Right renal pelvis (tissue), 4 donors: ENCODE measurements at regions not wholly inside any gene's neighbourhood (a gene's known extent, or its start where the extent isn't known, plus 50 kb on each side); places are given as distances from the start of the nearest gene placed in this dataset.
A peak's percentile ranks its signal among the peaks of the same experiment; 100 is the strongest.

Source experiments
- DNase-seq, 4 donors: peaks; one replicate each; pipeline ENCODE4 v3.0.0-alpha.2; 2013; ENCODE audit warnings: low read depth in 4 of 4, low spot score in 3 of 4, missing footprints in 1 of 4

GRCh38 chr2:5751873-5752482 is 59.8 kb downstream of the SOX11 start:
- DNase-seq, result no peak

- peak in 3 of 4 donors; percentile 44 to 58 (median 56) for DNase-seq
These were observed 64.1 kb downstream of the SOX11 start for GRCh38 chr2:5756272-5756671.

GRCh38 chr2:5758346-5758745 is 66.2 kb downstream of the SOX11 start:
- no peak for DNase-seq

DNA sequence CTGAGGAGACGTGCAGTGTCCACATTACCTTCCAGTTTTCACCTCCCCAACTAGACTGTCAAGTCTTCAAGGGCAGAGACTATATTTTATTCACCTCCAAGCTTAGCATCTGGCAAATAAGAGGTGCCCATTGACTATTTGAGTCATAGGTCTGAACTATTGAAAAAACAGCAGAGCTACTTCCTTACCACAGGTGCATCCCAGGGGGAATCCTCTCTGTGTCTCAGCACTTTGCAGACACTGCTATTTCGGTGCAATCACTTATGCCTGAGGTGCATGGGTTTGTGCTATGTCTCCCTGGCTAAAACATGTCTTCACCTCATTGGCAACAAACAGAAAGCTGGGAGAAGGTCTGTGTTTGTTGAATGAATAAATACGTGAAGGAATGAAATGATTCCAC is 67.8 kb downstream of the SOX11 start:
- no peak for DNase-seq

DNA sequence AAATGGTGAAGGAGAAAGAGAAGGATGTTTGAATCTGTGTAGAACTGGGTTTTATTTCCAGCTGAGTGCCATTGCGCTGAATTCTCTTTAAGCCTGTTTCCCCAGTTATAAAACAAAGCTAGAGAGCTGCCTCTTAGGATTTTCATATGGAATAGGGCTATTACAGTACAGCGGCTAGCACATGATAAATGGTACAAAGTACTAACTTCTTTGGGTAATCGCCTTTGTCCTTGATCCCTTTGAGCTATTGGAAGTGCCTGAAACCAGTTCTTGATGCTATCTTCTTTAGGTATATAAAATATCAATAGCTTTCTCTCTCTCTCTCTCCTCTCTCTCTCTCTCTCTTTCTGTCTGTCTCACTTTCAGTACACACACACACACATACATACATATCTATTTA is 71.3 kb downstream of the SOX11 start:
- no peak for DNase-seq

GRCh38 chr2:5764041-5764440 is 71.9 kb downstream of the SOX11 start:
- DNase-seq, result no peak

DNA sequence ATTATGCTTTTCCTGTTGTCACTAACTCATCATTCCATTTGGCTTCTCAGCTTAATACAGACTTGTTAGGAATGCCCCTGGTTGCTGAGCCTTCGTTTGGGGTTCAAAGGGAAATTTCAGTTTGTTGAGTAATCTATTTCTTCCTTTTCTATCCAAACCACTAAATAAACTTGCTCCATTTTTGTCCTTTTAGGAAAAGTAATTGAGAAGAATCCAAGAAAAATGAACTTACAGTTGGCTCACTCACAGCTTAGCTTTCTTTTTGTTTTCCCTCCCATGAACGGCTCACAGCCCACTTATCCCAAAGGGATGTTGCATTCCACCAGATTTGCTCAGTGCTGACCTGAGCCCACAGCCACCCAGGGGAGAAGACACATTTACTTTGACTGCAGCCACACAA is 73.9 kb downstream of the SOX11 start:
- DNase-seq, result no peak

DNA sequence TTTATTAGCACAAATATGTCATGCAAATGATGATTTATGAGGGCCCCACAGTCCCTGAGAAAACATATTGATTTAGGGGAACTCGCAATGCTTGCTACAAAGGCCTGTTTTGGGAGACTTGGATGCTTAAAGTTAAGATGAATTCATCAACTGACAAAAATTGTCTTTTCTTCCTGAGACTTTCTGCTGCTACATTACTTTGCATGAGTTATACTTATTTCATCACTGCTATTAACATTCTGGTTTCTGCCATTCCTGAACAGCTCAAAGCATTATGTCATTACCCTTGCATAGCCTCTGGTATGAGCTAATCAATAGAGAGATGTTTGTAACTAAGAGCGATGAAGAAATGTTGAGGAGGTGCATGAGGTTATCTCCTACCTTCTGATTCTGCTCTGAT is 74.4 kb downstream of the SOX11 start:
- no peak for DNase-seq

- DNase-seq, result peak; percentile 23 to 64 (median 46)
These were observed 84.9 kb downstream of the SOX11 start for GRCh38 chr2:5777131-5777535.

DNA sequence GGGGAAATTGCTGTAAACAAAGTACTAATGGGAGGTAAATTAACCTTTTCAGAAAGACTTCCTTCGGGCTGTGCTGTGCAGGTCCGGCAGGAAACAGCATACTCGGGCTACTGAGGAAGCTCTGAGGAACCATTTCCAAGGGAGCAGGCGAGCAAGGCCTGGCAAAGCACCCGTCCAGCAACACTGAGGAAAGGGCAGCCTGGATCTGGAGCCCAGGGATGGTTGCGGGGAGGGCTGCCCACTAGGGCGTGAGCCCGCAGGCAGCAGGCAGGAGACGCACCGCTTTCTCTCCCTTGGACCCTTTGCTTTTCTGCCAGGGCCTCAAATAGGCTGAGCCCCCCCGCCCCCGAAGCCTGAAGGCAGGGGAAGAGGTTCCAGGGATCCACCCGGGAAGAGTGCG is 89.5 kb downstream of the SOX11 start:
- DNase-seq, result no peak

GRCh38 chr2:5782103-5782502 is 89.9 kb downstream of the SOX11 start:
- DNase-seq, result no peak

DNA sequence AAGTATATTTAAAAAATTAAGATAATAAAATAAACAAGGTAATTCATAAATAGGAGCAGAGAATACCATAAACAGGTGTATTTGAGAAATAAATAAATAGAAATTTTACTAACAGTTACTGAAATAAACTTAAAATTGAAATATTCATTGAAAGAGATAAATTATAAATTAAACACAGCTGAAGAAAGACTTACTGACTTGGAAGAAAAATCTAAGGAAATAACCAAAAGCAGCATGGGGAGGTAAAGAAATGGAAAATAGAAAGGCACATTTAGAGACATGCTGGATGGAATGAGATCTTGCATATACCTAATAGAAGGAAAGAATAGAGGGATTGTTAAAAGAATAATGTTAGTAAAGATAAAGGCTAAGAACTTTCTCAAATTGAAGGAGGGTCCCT is 96.3 kb downstream of the SOX11 start:
- no peak for DNase-seq

GRCh38 chr2:5791371-5791770 is 99.2 kb downstream of the SOX11 start:
- DNase-seq, result no peak

DNA sequence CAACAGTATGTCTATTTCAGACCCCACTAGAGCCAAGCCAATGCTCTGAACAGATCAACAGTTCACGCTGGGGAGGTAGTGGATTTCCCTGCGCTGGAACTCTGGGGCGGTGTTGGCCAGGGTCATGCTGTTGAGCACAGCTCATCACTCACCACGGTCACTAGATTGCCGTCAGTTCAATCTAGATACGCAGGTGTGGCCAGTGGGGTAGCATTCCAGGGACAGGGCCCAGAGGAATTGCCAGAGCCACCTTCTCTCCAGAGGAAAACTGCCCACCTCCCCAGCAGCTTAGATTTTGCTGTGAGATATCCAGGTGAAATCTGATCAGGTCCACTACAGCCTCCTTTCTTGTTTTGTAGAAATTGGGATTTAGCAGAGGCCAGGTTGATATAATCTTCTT is 101.8 kb downstream of the SOX11 start:
- DNase-seq, result no peak

DNA sequence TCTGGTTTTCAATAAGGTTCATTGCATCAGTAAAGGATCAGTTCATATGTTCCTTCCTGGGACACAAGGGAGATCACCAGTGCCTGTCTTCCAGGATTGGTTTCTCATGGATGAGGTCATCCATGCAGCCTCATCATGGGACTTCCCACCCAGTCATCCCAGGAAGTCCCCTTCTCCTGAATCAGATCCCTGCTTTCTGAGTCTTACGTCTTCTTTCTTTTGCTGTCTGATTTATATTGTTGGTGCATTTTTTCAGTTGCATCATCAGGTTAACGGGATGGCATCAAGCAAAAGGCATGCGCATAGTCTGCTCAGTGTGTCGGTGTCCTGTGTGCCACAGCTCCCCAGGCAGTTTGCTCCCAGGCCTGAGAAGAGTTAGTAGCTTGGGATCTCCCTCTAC is 105.9 kb downstream of the SOX11 start:
- no peak for DNase-seq

DNA sequence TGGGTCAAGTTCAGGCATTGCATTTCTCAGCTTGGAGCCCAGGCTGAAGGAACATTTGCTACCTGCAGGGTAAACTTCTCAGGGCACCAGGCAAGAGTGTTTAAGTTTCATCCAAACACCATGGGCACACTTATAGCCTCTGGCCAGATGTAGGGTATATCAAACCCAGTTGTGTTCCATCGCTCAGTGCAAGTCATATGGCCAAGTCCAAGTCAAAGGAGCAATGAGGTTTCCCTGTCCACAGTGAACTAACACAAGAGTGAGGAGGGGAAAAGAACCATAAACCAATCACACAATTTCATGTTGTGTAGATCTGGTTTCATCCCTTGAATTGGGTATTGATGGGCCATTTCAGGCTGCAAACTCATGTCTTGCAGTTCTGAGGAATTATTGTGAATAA is 107.2 kb downstream of the SOX11 start:
- DNase-seq, result no peak

DNA sequence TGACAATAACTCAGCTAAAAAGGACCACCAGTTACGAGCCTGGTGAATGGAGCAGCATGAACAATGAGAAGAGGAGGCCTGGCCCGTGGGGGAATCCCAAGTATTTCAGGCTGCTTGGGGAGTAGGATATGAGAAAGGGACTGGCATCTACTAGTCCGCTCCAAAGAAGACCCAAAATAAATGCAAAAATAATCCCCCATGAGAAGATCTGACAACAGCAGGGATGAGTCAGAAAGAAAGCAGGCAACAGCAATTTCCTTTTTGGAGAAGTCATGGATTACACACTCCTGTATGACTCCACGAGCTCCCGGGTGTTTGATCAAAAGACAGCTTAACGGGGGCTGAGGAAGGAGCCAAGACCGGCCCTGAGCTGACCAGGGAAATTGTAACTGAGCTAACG is 111.4 kb downstream of the SOX11 start:
- DNase-seq, result no peak

DNA sequence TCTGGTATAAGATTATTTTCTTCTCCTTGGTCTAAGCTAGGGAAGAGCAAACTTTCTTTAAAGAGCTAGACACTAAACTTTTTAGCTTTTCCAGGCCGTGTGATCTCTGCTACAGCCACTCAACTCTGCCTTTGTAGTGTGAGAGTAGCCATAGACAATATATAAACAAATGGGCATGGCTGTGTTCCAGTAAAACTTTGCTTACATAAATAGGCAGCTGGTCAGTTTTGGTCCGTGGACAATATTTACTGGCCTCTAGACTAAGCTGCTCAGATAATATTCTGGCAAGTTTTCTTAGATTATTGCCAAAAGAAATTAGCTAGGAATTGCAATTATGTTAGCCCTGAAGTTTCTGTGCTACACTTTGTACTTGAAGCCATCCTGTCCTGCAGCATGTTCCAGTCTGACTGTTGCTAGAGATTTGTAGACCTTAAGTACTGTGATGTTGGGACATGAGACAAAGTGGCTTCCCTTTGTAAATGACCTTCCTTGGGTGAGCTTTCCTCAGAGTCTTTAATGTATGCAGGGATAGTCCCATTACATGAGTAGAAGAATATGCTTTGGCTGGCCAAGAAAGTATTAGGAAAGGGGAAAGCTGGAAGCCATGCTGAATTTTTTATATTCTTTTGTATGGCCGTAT is 126.9 kb downstream of the SOX11 start:
- no peak for DNase-seq

- no peak for DNase-seq
These were observed 131.9 kb downstream of the SOX11 start for GRCh38 chr2:5824126-5824525.

DNA sequence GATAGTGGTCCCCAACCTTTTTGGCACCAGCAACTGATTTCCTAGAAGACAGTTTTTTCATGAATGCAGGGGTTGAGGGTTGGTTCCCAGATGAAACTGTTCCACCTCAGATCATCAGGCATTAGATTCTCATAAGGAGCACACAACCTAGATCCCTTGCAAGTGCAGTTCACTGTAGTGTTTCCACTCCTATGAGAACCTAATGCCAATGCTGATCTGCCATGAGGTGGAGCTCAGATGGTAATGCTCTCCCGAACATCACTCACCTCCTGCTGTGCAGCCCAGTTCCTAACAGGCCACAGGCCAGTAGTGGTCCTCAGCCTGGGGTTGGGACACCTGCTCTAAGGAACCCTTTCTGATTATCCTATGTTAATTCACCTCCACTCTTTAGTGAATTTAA is 133.5 kb downstream of the SOX11 start:
- no peak for DNase-seq

DNA sequence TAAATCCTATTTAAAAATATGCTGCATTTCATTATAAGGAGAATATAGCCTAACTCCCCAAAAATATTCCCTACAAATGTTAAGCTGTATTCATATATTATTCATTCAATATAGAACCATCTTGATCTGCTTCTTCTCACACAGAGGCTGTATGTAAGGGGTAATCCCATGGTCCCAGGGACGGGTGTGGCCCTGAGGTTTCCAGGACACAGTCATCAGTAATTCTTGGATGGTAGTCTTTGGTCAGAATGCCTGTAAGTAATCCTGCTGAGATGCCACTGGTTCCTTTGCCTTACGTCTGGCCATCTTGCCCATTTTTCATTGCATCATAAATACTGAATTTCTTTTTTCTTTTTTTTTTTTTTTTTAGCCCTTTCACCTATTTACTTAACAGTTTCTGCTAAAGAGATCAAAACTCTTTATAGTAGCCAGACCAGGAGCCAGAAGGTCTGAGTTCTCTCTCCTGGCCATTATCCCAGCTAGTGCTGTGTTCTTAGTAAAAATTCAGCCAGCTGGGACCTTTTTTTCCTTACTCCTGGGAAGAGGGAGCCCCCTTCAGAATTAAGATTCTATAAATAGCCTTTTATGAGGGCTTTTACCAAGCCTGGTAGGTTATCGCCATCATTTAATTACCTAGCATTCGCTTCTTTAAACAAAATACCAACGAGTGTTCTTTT is 134.9 kb downstream of the SOX11 start:
- DNase-seq, result no peak

DNA sequence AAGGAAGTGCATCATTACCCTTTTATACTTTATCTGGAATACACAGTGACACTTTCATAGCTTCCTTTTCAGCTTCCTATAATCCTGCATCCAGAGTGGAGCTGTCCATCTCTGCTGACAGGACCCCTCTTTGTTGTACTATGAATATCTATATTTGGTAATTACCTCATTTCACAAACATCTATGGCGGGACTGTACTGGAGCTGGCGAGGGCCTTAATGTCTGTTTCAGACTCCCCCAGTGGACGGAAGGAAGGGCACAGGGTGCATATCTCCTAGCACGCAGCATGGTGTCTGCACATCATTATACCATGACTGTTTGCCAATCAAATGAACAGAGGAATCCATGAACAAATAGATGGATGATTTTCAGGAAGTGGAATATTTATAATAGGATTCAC is 142.3 kb downstream of the SOX11 start:
- DNase-seq, result no peak
